ENCODE measurements at regions not wholly inside any gene's neighbourhood (a gene's known extent, or its start where the extent isn't known, plus 50 kb on each side); places are given as distances from the start of the nearest gene placed in this dataset.
A peak's percentile ranks its signal among the peaks of the same experiment; 100 is the strongest.

DNA sequence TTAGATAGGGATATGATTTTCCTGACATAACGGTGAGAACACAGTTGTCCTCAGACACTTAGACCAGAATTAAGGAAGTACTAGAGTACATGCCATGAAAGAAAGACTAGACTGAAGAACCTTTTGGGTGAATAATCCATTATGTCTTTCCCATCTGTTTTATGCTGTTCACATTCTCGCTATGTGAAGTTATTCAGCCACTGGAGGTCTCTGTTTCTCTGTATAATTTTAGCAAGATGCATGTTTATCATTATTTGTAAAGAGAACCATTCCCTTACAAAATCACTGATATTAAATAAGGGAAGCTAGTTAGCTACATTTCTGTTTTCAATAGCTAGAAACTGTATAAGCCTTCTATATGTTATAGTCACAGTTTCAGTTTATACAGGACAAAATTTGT lies 391.9 kb downstream of the CD109 start:
- H3K9me3 ChIP-seq (ENCODE audit: low read length), result no peaks in the 10 kb centered on the region
- no peak overlapping the region for H3K4me3 ChIP-seq (ENCODE audit: low read depth, low read length, poor library complexity, severe bottlenecking)
- ChIA-PET CTCF (ENCODE audit: unreplicated experiment) (no interaction called here), POLR2A (interaction anchor here (0.6 kb wide), 1 partner anchor 1093 kb away, joined by 4 read pairs; no protein-coding TSS in a partner anchor)
- TF ChIP-seq EZH2phosphoT487 (IDR thresholded peaks at IDR 0.05; ENCODE audit: borderline replicate concordance, low read depth, low read length), result no peak
- TF ChIP-seq, protein P1, sequence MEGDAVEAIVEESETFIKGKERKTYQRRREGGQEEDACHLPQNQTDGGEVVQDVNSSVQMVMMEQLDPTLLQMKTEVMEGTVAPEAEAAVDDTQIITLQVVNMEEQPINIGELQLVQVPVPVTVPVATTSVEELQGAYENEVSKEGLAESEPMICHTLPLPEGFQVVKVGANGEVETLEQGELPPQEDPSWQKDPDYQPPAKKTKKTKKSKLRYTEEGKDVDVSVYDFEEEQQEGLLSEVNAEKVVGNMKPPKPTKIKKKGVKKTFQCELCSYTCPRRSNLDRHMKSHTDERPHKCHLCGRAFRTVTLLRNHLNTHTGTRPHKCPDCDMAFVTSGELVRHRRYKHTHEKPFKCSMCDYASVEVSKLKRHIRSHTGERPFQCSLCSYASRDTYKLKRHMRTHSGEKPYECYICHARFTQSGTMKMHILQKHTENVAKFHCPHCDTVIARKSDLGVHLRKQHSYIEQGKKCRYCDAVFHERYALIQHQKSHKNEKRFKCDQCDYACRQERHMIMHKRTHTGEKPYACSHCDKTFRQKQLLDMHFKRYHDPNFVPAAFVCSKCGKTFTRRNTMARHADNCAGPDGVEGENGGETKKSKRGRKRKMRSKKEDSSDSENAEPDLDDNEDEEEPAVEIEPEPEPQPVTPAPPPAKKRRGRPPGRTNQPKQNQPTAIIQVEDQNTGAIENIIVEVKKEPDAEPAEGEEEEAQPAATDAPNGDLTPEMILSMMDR (conservative IDR thresholded peaks at IDR 0.05; ENCODE audit: low read length), result 0 out of 2 replicates have a peak, but pooled peaks have one; percentile 27
- no peaks in the 10 kb centered on the region for H4K20me1 ChIP-seq (ENCODE audit: insufficient read depth, low read length)
- no peak overlapping the region for H3K4me2 ChIP-seq (ENCODE audit: low read length)
- H3K27ac ChIP-seq (ENCODE audit: low read depth, low read length, poor library complexity, severe bottlenecking), result no peak overlapping the region
- intact Hi-C loops (cut with micrococcal nuclease; ENCODE audit: unreplicated experiment), result no loop called here
- no peaks in the 10 kb centered on the region for H3K36me3 ChIP-seq (ENCODE audit: insufficient read depth, low read length)
- BruUV-seq (replicated peaks), result no TSS peak
- H3K79me2 ChIP-seq (ENCODE audit: insufficient read depth, low read depth, low read length), result no peaks in the 10 kb centered on the region
- no peaks in the 10 kb centered on the region for H3K9me2 ChIP-seq (ENCODE audit: insufficient read depth, low read length)
- DNase-seq (ENCODE audit: low spot score), result no peak
- H2AFZ ChIP-seq (ENCODE audit: low read length), result no peak overlapping the region
- H3K4me1 ChIP-seq (ENCODE audit: insufficient read depth, low read length, poor library complexity, severe bottlenecking), result no peaks in the 10 kb centered on the region

DNA sequence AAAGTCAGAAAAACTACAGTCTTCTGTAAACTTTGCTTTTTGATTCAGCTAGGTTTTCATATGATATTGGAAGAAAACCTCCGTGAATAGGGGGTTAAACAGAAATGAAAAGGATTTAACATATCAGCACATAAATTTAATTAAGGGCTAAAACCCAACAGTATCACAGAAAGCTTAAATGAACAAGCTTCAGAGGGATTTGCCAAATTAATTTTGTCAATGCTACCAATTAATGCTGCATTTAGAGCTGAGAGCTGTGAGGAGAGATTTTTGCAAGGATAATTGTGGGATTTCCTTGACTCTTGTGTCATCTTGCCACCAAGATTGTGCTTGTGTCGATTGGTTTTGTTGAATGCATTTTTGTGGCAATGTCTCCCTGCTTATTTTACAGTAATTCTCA lies 379.9 kb downstream of the CD109 start:
- Histone ChIP-seq H4K20me1 (ENCODE audit: insufficient read depth, low read length) (no peaks in the 10 kb centered on the region), H3K9me2 (ENCODE audit: insufficient read depth, low read length) (no peaks in the 10 kb centered on the region), H2AFZ (ENCODE audit: low read length) (no peak overlapping the region), H3K79me2 (ENCODE audit: insufficient read depth, low read depth, low read length) (no peaks in the 10 kb centered on the region), H3K4me2 (ENCODE audit: low read length) (no peak overlapping the region), H3K36me3 (ENCODE audit: insufficient read depth, low read length) (no peaks in the 10 kb centered on the region), H3K9me3 (ENCODE audit: low read length) (no peaks in the 10 kb centered on the region), H3K4me1 (ENCODE audit: insufficient read depth, low read length, poor library complexity, severe bottlenecking) (no peaks in the 10 kb centered on the region), H3K4me3 (ENCODE audit: low read depth, low read length, poor library complexity, severe bottlenecking) (no peak overlapping the region), H3K27ac (ENCODE audit: low read depth, low read length, poor library complexity, severe bottlenecking) (no peak overlapping the region)
- no peak for DNase-seq (ENCODE audit: low spot score)
- BruUV-seq (replicated peaks), result no TSS peak
- ChIA-PET POLR2A (interaction anchor here (0.6 kb wide), 1 partner anchor 47 kb away, joined by 3 read pairs; no protein-coding TSS in a partner anchor), CTCF (ENCODE audit: unreplicated experiment) (no interaction called here)
- intact Hi-C loops (cut with micrococcal nuclease; ENCODE audit: unreplicated experiment), result no loop called here
- TF ChIP-seq EZH2phosphoT487 (IDR thresholded peaks at IDR 0.05; ENCODE audit: borderline replicate concordance, low read depth, low read length), result no peak
- TF ChIP-seq, protein P1 (conservative IDR thresholded peaks at IDR 0.05; ENCODE audit: low read length), result no peak

DNA sequence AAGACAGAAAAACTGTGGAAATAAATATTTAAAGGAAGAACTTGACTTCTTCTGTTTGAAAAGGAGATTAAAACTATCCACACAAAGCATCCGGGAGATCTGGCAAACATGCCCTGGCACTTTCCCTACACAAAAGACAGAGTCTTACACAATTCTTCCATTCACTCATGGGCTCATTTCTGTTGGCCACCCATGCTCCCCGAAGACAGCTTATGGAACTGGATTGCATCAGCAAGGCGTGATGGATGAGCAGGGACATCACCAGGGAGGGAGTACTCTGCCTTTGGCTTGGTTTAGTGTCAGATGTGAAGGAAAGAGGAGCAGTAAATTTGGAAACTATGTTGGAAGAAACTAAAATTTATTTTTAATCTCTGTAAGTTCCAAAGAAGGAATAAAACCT lies 379.3 kb downstream of the CD109 start:
- Histone ChIP-seq H3K9me2 (ENCODE audit: insufficient read depth, low read length) (no peaks in the 10 kb centered on the region), H3K36me3 (ENCODE audit: insufficient read depth, low read length) (no peaks in the 10 kb centered on the region), H3K79me2 (ENCODE audit: insufficient read depth, low read depth, low read length) (no peaks in the 10 kb centered on the region), H3K4me2 (ENCODE audit: low read length) (no peak overlapping the region), H2AFZ (ENCODE audit: low read length) (no peak overlapping the region), H3K4me3 (ENCODE audit: low read depth, low read length, poor library complexity, severe bottlenecking) (no peak overlapping the region), H4K20me1 (ENCODE audit: insufficient read depth, low read length) (no peaks in the 10 kb centered on the region), H3K4me1 (ENCODE audit: insufficient read depth, low read length, poor library complexity, severe bottlenecking) (no peaks in the 10 kb centered on the region), H3K9me3 (ENCODE audit: low read length) (no peaks in the 10 kb centered on the region), H3K27ac (ENCODE audit: low read depth, low read length, poor library complexity, severe bottlenecking) (no peak overlapping the region)
- BruUV-seq (replicated peaks), result no TSS peak
- TF ChIP-seq EZH2phosphoT487 (IDR thresholded peaks at IDR 0.05; ENCODE audit: borderline replicate concordance, low read depth, low read length), result no peak
- TF ChIP-seq, protein P1 (conservative IDR thresholded peaks at IDR 0.05; ENCODE audit: low read length), result no peak
- POLR2A ChIA-PET, result interaction anchor here (0.6 to 1.2 kb wide), 2 partner anchors 17 to 47 kb away, joined by 3 read pairs; no protein-coding TSS in a partner anchor
- no peak for DNase-seq (ENCODE audit: low spot score)
- CTCF ChIA-PET (ENCODE audit: unreplicated experiment), result no interaction called here
- intact Hi-C loops (cut with micrococcal nuclease; ENCODE audit: unreplicated experiment), result no loop called here
